Esophagus muscularis mucosa (tissue), 4 donors: ENCODE measurements at regions not wholly inside any gene's neighbourhood (a gene's known extent, or its start where the extent isn't known, plus 50 kb on each side); places are given as distances from the start of the nearest gene placed in this dataset.

Experiments
- DNase-seq: peaks from one replicate; pipeline ENCODE4 v3.0.0-alpha.2; 2017; ENCODE audit errors: extremely low spot score
- H3K27ac ChIP-seq, 4 donors: fragments of 200-600 bp; sonication (generic); replicated peaks in 1 of 4; 1 replicate in 3 of 4; 2 replicates in 1 of 4; pipeline ENCODE4 v1.5.1; 2016 to 2019; ENCODE audit warnings: mild to moderate bottlenecking in 1 of 4
- H3K27me3 ChIP-seq, 4 donors: fragments of 200-600 bp; sonication (generic); one replicate each; pipeline versions ENCODE4 v1.5.1 to v1.6.0; 2016 to 2019
- H3K36me3 ChIP-seq, 4 donors: fragments of 200-600 bp; sonication (generic); one replicate each; pipeline ENCODE4 v1.5.1; 2016 to 2019
- H3K4me1 ChIP-seq, 4 donors: fragments of 200-600 bp; sonication (generic); one replicate each; pipeline ENCODE4 v1.5.1; 2016 to 2019
- H3K4me3 ChIP-seq, 4 donors: fragments of 200-600 bp; sonication (generic); 1 replicate in 2 of 4; 2 replicates in 2 of 4; pipeline ENCODE4 v1.5.1; 2016 to 2019; ENCODE audit warnings: mild to moderate bottlenecking in 4 of 4, moderate library complexity in 1 of 4
- H3K9me3 ChIP-seq, 4 donors: fragments of 200-600 bp; sonication (generic); 1 replicate in 3 of 4; 2 replicates in 1 of 4; pipeline ENCODE4 v1.5.1; 2016 to 2019
- EP300 ChIP-seq: sonication (generic); formaldehyde crosslinking; IDR thresholded peaks from one replicate; pipeline ENCODE4 v1.6.1; 2017; ENCODE audit warnings: antibody characterized with exemption
- POLR2A ChIP-seq: fragments of 450-650 bp; IDR thresholded peaks from one replicate; pipeline ENCODE4 v1.6.1; 2017; ENCODE audit warnings: antibody characterized with exemption, moderate library complexity, mild to moderate bottlenecking, low read depth
- POLR2AphosphoS5 ChIP-seq, 2 donors: sonication (generic); formaldehyde crosslinking; IDR thresholded peaks; one replicate each; pipeline ENCODE4 v1.6.1; 2017; ENCODE audit warnings: antibody characterized with exemption in 2 of 2
- WGBS: methylation state at CpG from one replicate; pipeline ENCODE4 v1.1.5; 2018; 5-methylcytosine and 5-hydroxymethylcytosine counted together
- intact Hi-C: fragments of 100-400 bp; cut with DNase I; formaldehyde crosslinking; loops from one replicate; pipeline ENCODE4 v1.15.1; 2023
- TF ChIP-seq, protein P1 (sequence below), 3 experiments: fragments of 200-600 bp in 2 of 3; fragments of 450-650 bp in 1 of 3; sonication (generic) in 2 of 3; IDR thresholded peaks; one replicate each; pipeline ENCODE4 v1.5.1; 2017 to 2019; ENCODE audit warnings: antibody characterized with exemption in 3 of 3, mild to moderate bottlenecking in 2 of 3, moderate library complexity in 1 of 3

DNA sequence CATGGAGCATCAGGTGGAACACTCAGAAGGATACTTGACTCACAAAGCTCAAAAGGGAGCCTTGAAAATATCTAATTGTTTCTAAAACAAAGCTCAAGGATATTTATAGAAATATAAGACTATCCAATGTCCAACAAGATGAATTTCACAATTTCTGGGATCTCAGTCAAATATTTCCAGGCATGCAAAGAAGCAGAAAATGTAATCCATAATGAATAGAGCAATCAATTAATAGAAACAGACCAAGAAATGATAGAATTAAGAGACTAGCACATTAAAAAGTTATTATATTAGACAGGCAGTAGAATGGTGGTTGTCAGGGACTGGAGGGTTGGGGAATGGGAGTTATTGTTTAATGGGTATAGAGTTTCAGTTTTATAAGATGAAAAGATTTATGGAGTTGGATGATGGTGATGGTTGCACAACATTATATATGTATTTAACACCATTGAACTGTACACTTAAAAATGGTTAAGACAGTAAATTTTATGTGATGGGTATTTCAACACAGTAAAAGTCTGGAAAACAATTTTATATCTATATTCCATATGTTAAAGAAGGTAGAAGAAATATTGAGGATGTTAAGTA is 189.9 kb upstream of the PIEZO2 start:
- H3K4me3 ChIP-seq: no peak overlapping the region
- H3K27ac ChIP-seq: no peak overlapping the region
- H3K27me3 ChIP-seq: no peaks in the 10 kb centered on the region
- H3K4me1 ChIP-seq: peaks cover 0 to 7% (median 2%) of the 10 kb centered on the region in 4 donors
- DNase-seq: no peak
- peaks cover 0 to 19% (median 11%) of the 10 kb centered on the region in 4 donors for H3K9me3 ChIP-seq
- H3K36me3 ChIP-seq: no peaks in the 10 kb centered on the region
- TF ChIP-seq POLR2AphosphoS5 (IDR thresholded peaks at IDR 0.05) (no peak), POLR2A (no peak), EP300 (no peak)
- TF ChIP-seq, protein P1, sequence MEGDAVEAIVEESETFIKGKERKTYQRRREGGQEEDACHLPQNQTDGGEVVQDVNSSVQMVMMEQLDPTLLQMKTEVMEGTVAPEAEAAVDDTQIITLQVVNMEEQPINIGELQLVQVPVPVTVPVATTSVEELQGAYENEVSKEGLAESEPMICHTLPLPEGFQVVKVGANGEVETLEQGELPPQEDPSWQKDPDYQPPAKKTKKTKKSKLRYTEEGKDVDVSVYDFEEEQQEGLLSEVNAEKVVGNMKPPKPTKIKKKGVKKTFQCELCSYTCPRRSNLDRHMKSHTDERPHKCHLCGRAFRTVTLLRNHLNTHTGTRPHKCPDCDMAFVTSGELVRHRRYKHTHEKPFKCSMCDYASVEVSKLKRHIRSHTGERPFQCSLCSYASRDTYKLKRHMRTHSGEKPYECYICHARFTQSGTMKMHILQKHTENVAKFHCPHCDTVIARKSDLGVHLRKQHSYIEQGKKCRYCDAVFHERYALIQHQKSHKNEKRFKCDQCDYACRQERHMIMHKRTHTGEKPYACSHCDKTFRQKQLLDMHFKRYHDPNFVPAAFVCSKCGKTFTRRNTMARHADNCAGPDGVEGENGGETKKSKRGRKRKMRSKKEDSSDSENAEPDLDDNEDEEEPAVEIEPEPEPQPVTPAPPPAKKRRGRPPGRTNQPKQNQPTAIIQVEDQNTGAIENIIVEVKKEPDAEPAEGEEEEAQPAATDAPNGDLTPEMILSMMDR (IDR thresholded peaks at IDR 0.05): no peak
- intact Hi-C loops: no loop called here

DNA sequence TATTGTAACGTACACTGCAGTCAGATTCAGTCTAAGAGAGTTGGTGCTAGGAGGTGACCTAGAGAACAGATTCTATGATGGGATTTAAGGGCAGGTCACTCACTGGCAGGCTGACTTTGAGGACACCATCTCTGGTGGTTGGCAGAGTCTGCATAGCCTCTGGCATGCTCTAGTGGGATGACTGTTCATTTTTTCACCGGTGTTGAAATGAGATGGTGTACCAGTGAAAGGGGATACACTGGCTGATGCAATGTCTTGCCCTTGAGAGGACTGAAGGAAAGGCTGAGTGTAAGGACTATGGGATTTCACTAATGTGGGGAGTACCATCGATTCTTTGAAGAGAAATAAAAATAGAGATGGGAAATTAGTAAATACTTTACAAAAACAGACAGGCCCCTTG is 186.9 kb upstream of the PIEZO2 start:
- 85% methylated on average over 3 of the region's 3 CpGs for WGBS
- H3K27ac ChIP-seq: no peak overlapping the region
- H3K36me3 ChIP-seq: no peaks in the 10 kb centered on the region

DNA sequence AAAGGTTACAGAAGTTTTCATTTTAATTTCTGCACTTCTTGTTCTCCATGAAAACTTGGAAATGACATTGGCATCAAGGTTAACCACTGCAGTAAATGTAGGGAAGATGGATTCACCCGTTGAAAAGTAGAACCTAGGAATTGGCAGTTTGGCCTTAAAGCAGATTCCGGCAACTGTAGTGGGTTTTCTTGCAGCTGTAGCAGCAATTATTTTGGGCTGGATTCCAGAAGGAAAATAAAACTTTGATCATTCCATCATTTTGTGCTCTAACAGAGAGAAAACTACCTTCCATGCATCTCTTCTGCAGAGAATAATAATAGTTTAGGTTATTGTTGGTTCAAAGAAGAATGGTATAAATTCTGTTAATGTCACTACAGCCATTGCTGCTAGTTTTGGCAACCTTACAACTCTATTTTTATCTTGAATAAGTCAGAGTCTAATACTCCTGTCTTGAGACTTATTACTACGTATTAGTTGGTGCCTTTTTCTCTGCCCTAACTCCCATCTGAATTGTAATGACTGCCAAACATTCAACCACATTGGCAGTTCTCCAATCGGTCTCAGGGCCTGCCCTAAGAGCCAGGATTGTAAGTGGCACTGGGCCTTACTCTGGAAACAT is 178.1 kb upstream of the PIEZO2 start:
- H3K27ac ChIP-seq: no peak overlapping the region
- H3K27me3 ChIP-seq: no peaks in the 10 kb centered on the region
- no peaks in the 10 kb centered on the region for H3K36me3 ChIP-seq
- intact Hi-C loops: no loop called here
- no peak for DNase-seq
- 46% methylated on average over 4 of the region's 4 CpGs for WGBS
- no peak for TF ChIP-seq EP300
- TF ChIP-seq POLR2AphosphoS5 (IDR thresholded peaks at IDR 0.05): no peak
- TF ChIP-seq POLR2A: no peak
- TF ChIP-seq, protein P1 (IDR thresholded peaks at IDR 0.05): no peak
- peaks cover 0 to 12% (median 5%) of the 10 kb centered on the region in 4 donors for H3K4me1 ChIP-seq
- H3K4me3 ChIP-seq: no peak overlapping the region
- H3K9me3 ChIP-seq: no peaks in the 10 kb centered on the region

More for the DNA sequence above, 186.9 kb upstream of the PIEZO2 start:
- no peak overlapping the region for H3K4me3 ChIP-seq
- TF ChIP-seq, protein P1 (IDR thresholded peaks at IDR 0.05): no peak
- TF ChIP-seq POLR2AphosphoS5 (IDR thresholded peaks at IDR 0.05) (no peak), EP300 (no peak), POLR2A (no peak)
- no peaks in the 10 kb centered on the region for H3K9me3 ChIP-seq
- DNase-seq: no peak
- peaks cover 0 to 7% (median 2%) of the 10 kb centered on the region in 4 donors for H3K4me1 ChIP-seq
- intact Hi-C loops: no loop called here
- H3K27me3 ChIP-seq: no peaks in the 10 kb centered on the region

GRCh38 chr18:11324956-11325882 is 175.8 kb upstream of the PIEZO2 start:
- DNase-seq: no peak
- Histone ChIP-seq H3K27ac (no peak overlapping the region), H3K27me3 (no peaks in the 10 kb centered on the region), H3K36me3 (no peaks in the 10 kb centered on the region), H3K4me3 (no peak overlapping the region), H3K4me1 (peaks cover 0 to 12% (median 5%) of the 10 kb centered on the region in 4 donors), H3K9me3 (no peaks in the 10 kb centered on the region)
- intact Hi-C loops: no loop called here
- WGBS: 74% methylated on average over 4 of the region's 4 CpGs
- TF ChIP-seq POLR2A (no peak), EP300 (no peak)

DNA sequence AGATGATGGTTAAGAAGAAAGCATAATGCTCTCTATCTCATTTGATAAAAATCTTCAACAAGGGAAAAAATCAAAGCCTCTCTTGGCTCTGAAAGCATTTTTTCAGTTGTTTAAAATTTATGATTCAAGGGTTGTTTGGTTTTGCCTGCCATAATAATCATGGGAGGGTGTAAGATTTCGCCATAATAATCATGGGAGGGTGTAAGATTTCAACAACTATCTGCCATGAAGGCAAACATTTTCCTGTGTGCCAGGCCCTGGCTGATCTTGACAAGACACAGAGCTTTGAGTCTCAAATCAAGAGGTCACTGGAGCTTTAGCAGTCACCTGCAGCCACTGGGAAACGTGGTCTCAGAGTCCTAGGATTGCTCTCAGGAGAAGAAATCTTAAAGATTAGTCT is 175.1 kb upstream of the PIEZO2 start:
- Histone ChIP-seq H3K36me3 (no peaks in the 10 kb centered on the region), H3K9me3 (no peaks in the 10 kb centered on the region), H3K27me3 (no peaks in the 10 kb centered on the region), H3K27ac (no peak overlapping the region), H3K4me3 (no peak overlapping the region), H3K4me1 (peaks cover 0 to 12% (median 5%) of the 10 kb centered on the region in 4 donors)
- intact Hi-C loops: no loop called here
- WGBS: 60% methylated on average over 2 of the region's 2 CpGs
- TF ChIP-seq EP300 (no peak), POLR2A (no peak), POLR2AphosphoS5 (IDR thresholded peaks at IDR 0.05) (no peak)
- TF ChIP-seq, protein P1 (IDR thresholded peaks at IDR 0.05): no peak
- no peak for DNase-seq
